Esophagus muscularis mucosa (tissue), 4 donors: ENCODE measurements at regions not wholly inside any gene's neighbourhood (a gene's known extent, or its start where the extent isn't known, plus 50 kb on each side); places are given as distances from the start of the nearest gene placed in this dataset.

ENCODE experiments used
- DNase-seq: peaks from one replicate; pipeline ENCODE4 v3.0.0-alpha.2; 2017; ENCODE audit errors: extremely low spot score
- H3K27ac ChIP-seq, 4 donors: fragments of 200-600 bp; sonication (generic); replicated peaks in 1 of 4; 1 replicate in 3 of 4; 2 replicates in 1 of 4; pipeline ENCODE4 v1.5.1; 2016 to 2019; ENCODE audit warnings: mild to moderate bottlenecking in 1 of 4
- H3K27me3 ChIP-seq, 4 donors: fragments of 200-600 bp; sonication (generic); one replicate each; pipeline versions ENCODE4 v1.5.1 to v1.6.0; 2016 to 2019
- H3K36me3 ChIP-seq, 4 donors: fragments of 200-600 bp; sonication (generic); one replicate each; pipeline ENCODE4 v1.5.1; 2016 to 2019
- H3K4me1 ChIP-seq, 4 donors: fragments of 200-600 bp; sonication (generic); one replicate each; pipeline ENCODE4 v1.5.1; 2016 to 2019
- H3K4me3 ChIP-seq, 4 donors: fragments of 200-600 bp; sonication (generic); 1 replicate in 2 of 4; 2 replicates in 2 of 4; pipeline ENCODE4 v1.5.1; 2016 to 2019; ENCODE audit warnings: mild to moderate bottlenecking in 4 of 4, moderate library complexity in 1 of 4
- H3K9me3 ChIP-seq, 4 donors: fragments of 200-600 bp; sonication (generic); 1 replicate in 3 of 4; 2 replicates in 1 of 4; pipeline ENCODE4 v1.5.1; 2016 to 2019
- CTCF ChIP-seq, 3 experiments: fragments of 200-600 bp in 2 of 3; fragments of 450-650 bp in 1 of 3; sonication (generic) in 2 of 3; IDR thresholded peaks; one replicate each; pipeline ENCODE4 v1.5.1; 2017 to 2019; ENCODE audit warnings: antibody characterized with exemption in 3 of 3, mild to moderate bottlenecking in 2 of 3, moderate library complexity in 1 of 3
- EP300 ChIP-seq: sonication (generic); formaldehyde crosslinking; IDR thresholded peaks from one replicate; pipeline ENCODE4 v1.6.1; 2017; ENCODE audit warnings: antibody characterized with exemption
- POLR2A ChIP-seq: fragments of 450-650 bp; IDR thresholded peaks from one replicate; pipeline ENCODE4 v1.6.1; 2017; ENCODE audit warnings: antibody characterized with exemption, moderate library complexity, mild to moderate bottlenecking, low read depth
- POLR2AphosphoS5 ChIP-seq, 2 donors: sonication (generic); formaldehyde crosslinking; IDR thresholded peaks; one replicate each; pipeline ENCODE4 v1.6.1; 2017; ENCODE audit warnings: antibody characterized with exemption in 2 of 2
- WGBS: methylation state at CpG from one replicate; pipeline ENCODE4 v1.1.5; 2018; 5-methylcytosine and 5-hydroxymethylcytosine counted together
- intact Hi-C: fragments of 100-400 bp; cut with DNase I; formaldehyde crosslinking; loops from one replicate; pipeline ENCODE4 v1.15.1; 2023

- Histone ChIP-seq H3K4me1 (no peaks in the 10 kb centered on the region), H3K4me3 (no peak overlapping the region), H3K27ac (no peak overlapping the region), H3K9me3 (no peaks in the 10 kb centered on the region), H3K27me3 (no peaks in the 10 kb centered on the region), H3K36me3 (peaks cover 5 to 58% (median 16%) of the 10 kb centered on the region in 4 donors)
- no peak for DNase-seq
- intact Hi-C loops, result loop anchor here (5.0 kb wide), 1 partner anchor 205 kb away; no protein-coding TSS in a partner anchor
- no peak for TF ChIP-seq EP300
- no peak for TF ChIP-seq POLR2A
- no peak for TF ChIP-seq CTCF (IDR thresholded peaks at IDR 0.05)
- no peak for TF ChIP-seq POLR2AphosphoS5 (IDR thresholded peaks at IDR 0.05)
- WGBS, result 78% methylated on average over 4 of the region's 4 CpGs
These were observed 113.4 kb downstream of the CYRIA start for GRCh38 chr2:16552202-16552601.

GRCh38 chr2:16548036-16548435, 117.6 kb downstream of the CYRIA start:
- H3K9me3 ChIP-seq, result no peaks in the 10 kb centered on the region
- no peak overlapping the region for H3K27ac ChIP-seq
- H3K27me3 ChIP-seq, result no peaks in the 10 kb centered on the region
- TF ChIP-seq EP300 (no peak), POLR2AphosphoS5 (IDR thresholded peaks at IDR 0.05) (no peak), CTCF (IDR thresholded peaks at IDR 0.05) (no peak), POLR2A (no peak)
- H3K36me3 ChIP-seq, result peaks cover 0 to 25% (median 4%) of the 10 kb centered on the region in 4 donors
- WGBS, result 45% methylated on average over 2 of the region's 2 CpGs
- no peaks in the 10 kb centered on the region for H3K4me1 ChIP-seq
- peak; percentile 21 for DNase-seq
- intact Hi-C loops, result no loop called here
- no peak overlapping the region for H3K4me3 ChIP-seq

GRCh38 chr2:16546128-16546754, 119.4 kb downstream of the CYRIA start:
- TF ChIP-seq CTCF (IDR thresholded peaks at IDR 0.05) (no peak), POLR2A (no peak)
- intact Hi-C loops, result no loop called here
- DNase-seq, result peak; percentile 60

GRCh38 chr2:16538707-16539106, 126.9 kb downstream of the CYRIA start:
- Histone ChIP-seq H3K9me3 (no peaks in the 10 kb centered on the region), H3K27ac (no peak overlapping the region), H3K36me3 (no peaks in the 10 kb centered on the region), H3K4me3 (no peak overlapping the region), H3K4me1 (no peaks in the 10 kb centered on the region), H3K27me3 (peaks cover 0 to 4% (median 0%) of the 10 kb centered on the region in 4 donors)
- DNase-seq, result no peak
- intact Hi-C loops, result no loop called here
- WGBS, result 50% methylated on average over 3 of the region's 3 CpGs
- TF ChIP-seq EP300 (no peak), POLR2A (no peak), POLR2AphosphoS5 (IDR thresholded peaks at IDR 0.05) (no peak), CTCF (IDR thresholded peaks at IDR 0.05) (no peak)

More at GRCh38 chr2:16546128-16546754, 119.4 kb downstream of the CYRIA start:
- peaks cover 0 to 9% (median 2%) of the 10 kb centered on the region in 4 donors for H3K36me3 ChIP-seq
- no peak overlapping the region for H3K4me3 ChIP-seq
- H3K9me3 ChIP-seq, result no peaks in the 10 kb centered on the region
- H3K27ac ChIP-seq, result no peak overlapping the region
- H3K27me3 ChIP-seq, result no peaks in the 10 kb centered on the region
- no peaks in the 10 kb centered on the region for H3K4me1 ChIP-seq
- WGBS, result 65% methylated on average over 2 of the region's 2 CpGs

- intact Hi-C loops, result no loop called here
- 66% methylated on average over 5 of the region's 5 CpGs for WGBS
- Histone ChIP-seq H3K36me3 (no peaks in the 10 kb centered on the region), H3K27me3 (peaks cover 0 to 4% (median 0%) of the 10 kb centered on the region in 4 donors), H3K4me3 (no peak overlapping the region), H3K9me3 (no peaks in the 10 kb centered on the region), H3K27ac (no peak overlapping the region), H3K4me1 (no peaks in the 10 kb centered on the region)
- TF ChIP-seq POLR2A, result no peak
- TF ChIP-seq CTCF (IDR thresholded peaks at IDR 0.05), result no peak
- TF ChIP-seq EP300, result no peak
- TF ChIP-seq POLR2AphosphoS5 (IDR thresholded peaks at IDR 0.05), result no peak
- no peak for DNase-seq
These were observed 128.3 kb downstream of the CYRIA start for GRCh38 chr2:16537347-16537746.
